BE2C (cell line): ENCODE measurements at regions not wholly inside any gene's neighbourhood (a gene's known extent, or its start where the extent isn't known, plus 50 kb on each side); places are given as distances from the start of the nearest gene placed in this dataset.

Source experiments
- DNase-seq: peaks from one replicate; pipeline ENCODE4 v3.0.0-alpha.2; 2020
- H3K27me3 ChIP-seq: fragments of 250-450 bp; sonication (Bioruptor Pico); 2 replicates; pipeline ENCODE4 v1.5.1; 2020; ENCODE audit warnings: mild to moderate bottlenecking
- H3K36me3 ChIP-seq: fragments of 250-450 bp; sonication (Bioruptor Pico); 2 replicates; pipeline ENCODE4 v1.5.1; 2020; ENCODE audit warnings: mild to moderate bottlenecking
- H3K4me1 ChIP-seq: fragments of 250-450 bp; sonication (Bioruptor Pico); 2 replicates; pipeline ENCODE4 v1.5.1; 2020
- H3K4me3 ChIP-seq: 2 replicates; pipeline ENCODE4 v1.5.1; 2011; ENCODE audit warnings: low read depth, low read length
- H3K9me3 ChIP-seq: fragments of 250-450 bp; sonication (Bioruptor Pico); 2 replicates; pipeline ENCODE4 v1.5.1; 2020
- CTCF ChIP-seq: IDR thresholded peaks from 2 replicates; pipeline ENCODE4 v1.5.1; 2012; ENCODE audit warnings: mild to moderate bottlenecking, low read depth, low read length

- Histone ChIP-seq H3K27me3 (no peaks in the 10 kb centered on the region), H3K9me3 (no peaks in the 10 kb centered on the region), H3K36me3 (no peaks in the 10 kb centered on the region), H3K4me1 (no peaks in the 10 kb centered on the region), H3K4me3 (no peak overlapping the region)
- no peak for DNase-seq
- TF ChIP-seq CTCF = no peak
Measured at GRCh38 chr1:87197156-87197555, 131.5 kb upstream of the LMO4 start.

- H3K4me1 ChIP-seq = no peaks in the 10 kb centered on the region
- TF ChIP-seq CTCF = no peak
- no peaks in the 10 kb centered on the region for H3K27me3 ChIP-seq
- no peaks in the 10 kb centered on the region for H3K9me3 ChIP-seq
- no peaks in the 10 kb centered on the region for H3K36me3 ChIP-seq
- DNase-seq = no peak
- H3K4me3 ChIP-seq = no peak overlapping the region
Measured at GRCh38 chr1:87197641-87198040, 131.0 kb upstream of the LMO4 start.

- Histone ChIP-seq H3K9me3 (no peaks in the 10 kb centered on the region), H3K4me1 (no peaks in the 10 kb centered on the region), H3K27me3 (no peaks in the 10 kb centered on the region), H3K4me3 (no peak overlapping the region), H3K36me3 (no peaks in the 10 kb centered on the region)
- DNase-seq = no peak
- TF ChIP-seq CTCF = no peak
Measured at GRCh38 chr1:87200875-87201638, 127.6 kb upstream of the LMO4 start.

- H3K4me1 ChIP-seq = no peaks in the 10 kb centered on the region
- no peak for TF ChIP-seq CTCF
- no peak overlapping the region for H3K4me3 ChIP-seq
- no peaks in the 10 kb centered on the region for H3K9me3 ChIP-seq
- no peak for DNase-seq
- H3K36me3 ChIP-seq = no peaks in the 10 kb centered on the region
- no peaks in the 10 kb centered on the region for H3K27me3 ChIP-seq
Measured at GRCh38 chr1:87201768-87202167, 126.9 kb upstream of the LMO4 start.

- TF ChIP-seq CTCF = no peak
Measured at GRCh38 chr1:87202451-87202850, 126.2 kb upstream of the LMO4 start.

GRCh38 chr1:87202922-87203655 is 125.6 kb upstream of the LMO4 start:
- H3K27me3 ChIP-seq = no peaks in the 10 kb centered on the region
- TF ChIP-seq CTCF = no peak
- no peaks in the 10 kb centered on the region for H3K36me3 ChIP-seq
- H3K9me3 ChIP-seq = no peaks in the 10 kb centered on the region
- no peak for DNase-seq
- no peak overlapping the region for H3K4me3 ChIP-seq
- no peaks in the 10 kb centered on the region for H3K4me1 ChIP-seq

More at GRCh38 chr1:87202451-87202850, 126.2 kb upstream of the LMO4 start:
- Histone ChIP-seq H3K9me3 (no peaks in the 10 kb centered on the region), H3K36me3 (no peaks in the 10 kb centered on the region), H3K4me1 (no peaks in the 10 kb centered on the region), H3K27me3 (no peaks in the 10 kb centered on the region), H3K4me3 (no peak overlapping the region)
- DNase-seq = no peak
